GM18519 (cell line): ENCODE measurements at regions not wholly inside any gene's neighbourhood (a gene's known extent, or its start where the extent isn't known, plus 50 kb on each side); places are given as distances from the start of the nearest gene placed in this dataset.
"Not testable (repeated sequence)": the region's sequence is repeated elsewhere in the genome, so short reads cannot be mapped to it uniquely, and the experiment has no call there.

Experiments used
- ATAC-seq: cut with Tn5 transposase; IDR thresholded peaks from one replicate; pipeline ENCODE4 v1.9.1; 2021; ENCODE audit warnings: mild to moderate bottlenecking, moderate library complexity; ENCODE audit not compliant: unreplicated experiment, low FRiP score

- no peak for ATAC-seq
Measured at GRCh38 chr2:44083054-44083453, 85.6 kb upstream of the PPM1B start.

DNA sequence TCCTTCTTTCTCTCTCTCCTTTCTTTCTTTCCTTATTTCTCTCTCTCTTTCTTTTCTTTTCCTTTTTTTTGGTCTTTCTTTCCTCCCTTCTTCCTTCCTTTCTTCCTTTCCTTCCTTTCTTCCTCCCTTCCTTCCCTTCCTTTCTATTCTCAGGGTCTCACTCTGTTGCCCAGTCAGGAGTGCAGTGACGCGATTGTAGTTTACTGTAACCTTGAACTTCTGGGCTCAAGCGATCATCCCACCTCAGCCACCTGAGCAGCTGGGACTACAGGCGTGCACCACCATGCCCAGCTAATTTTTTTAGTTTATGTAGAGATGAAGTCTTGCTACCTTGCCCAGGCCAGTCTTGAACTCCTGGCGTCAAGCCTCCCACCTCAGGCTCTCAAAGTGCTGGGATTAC is 83.8 kb upstream of the PPM1B start:
- no peak for ATAC-seq

- ATAC-seq, result no peak
Measured at GRCh38 chr2:44086629-44087028, 82.0 kb upstream of the PPM1B start.

DNA sequence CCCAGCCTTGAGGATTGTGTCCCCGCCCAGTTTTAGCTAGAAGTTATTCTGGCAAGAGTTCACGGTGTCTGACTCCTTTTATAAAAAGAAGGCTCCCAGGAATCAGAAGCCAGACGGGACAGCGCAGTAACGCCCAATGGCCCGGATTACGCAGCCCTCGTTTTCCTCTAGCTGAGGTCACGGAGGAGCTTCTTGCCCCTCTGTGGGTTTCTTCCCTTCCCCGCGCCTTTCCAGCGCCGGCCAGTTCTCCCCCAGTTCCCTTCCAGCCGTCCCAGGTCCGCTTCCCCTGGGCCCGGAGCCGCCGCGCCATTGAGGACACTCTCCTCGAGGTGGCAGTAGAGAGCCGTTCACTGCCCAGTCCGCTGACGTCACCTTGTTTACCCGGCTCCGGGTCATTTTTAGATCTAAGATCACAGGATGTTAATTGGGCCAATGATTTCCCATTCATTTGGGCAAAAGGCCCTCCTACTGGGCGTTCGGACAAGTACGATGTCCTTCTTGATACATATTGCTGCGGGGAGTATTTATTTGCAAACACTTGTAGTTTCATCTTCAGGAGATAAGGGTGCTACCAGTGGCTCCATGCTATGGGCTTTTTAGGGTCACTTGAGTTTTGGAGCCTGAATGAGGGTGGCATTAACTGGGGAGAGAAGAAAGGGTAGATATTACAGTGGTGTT is 81.5 kb upstream of the PPM1B start:
- ATAC-seq, result peak; percentile 57

- ATAC-seq, result no peak
Measured at GRCh38 chr2:44087714-44088092, 81.0 kb upstream of the PPM1B start.

- not testable (repeated sequence) for ATAC-seq
Measured at GRCh38 chr2:44092519-44092918, 76.2 kb upstream of the PPM1B start.

- ATAC-seq, result no peak
Measured at GRCh38 chr2:44093970-44094369, 74.7 kb upstream of the PPM1B start.

DNA sequence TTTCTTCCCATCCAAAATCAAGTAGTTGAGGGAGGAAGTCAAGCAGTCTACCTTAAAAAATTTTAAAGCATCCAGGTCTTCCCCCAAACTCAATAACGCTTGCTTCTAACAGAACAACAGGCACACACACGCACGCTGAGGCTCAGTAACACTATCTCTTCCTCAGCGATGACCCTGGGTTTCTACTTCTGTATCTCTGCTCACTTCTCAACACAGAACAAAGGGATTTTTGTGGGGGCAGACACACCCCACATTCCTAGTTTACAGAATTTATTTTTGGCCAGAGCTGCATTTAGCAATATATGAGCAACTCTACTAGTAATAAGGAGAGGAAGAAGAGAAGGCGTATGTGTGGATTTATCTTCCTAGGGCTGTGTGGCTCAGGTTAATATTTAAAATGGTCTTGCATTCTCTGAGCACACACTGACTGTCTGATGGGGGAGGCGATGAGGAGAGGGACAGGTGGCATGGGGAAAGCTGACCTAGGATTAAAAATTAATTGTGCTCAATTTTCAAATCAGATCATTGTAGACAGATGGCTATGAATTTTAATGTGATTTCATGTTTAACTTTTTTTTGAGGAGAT is 71.3 kb upstream of the PPM1B start:
- ATAC-seq, result no peak

DNA sequence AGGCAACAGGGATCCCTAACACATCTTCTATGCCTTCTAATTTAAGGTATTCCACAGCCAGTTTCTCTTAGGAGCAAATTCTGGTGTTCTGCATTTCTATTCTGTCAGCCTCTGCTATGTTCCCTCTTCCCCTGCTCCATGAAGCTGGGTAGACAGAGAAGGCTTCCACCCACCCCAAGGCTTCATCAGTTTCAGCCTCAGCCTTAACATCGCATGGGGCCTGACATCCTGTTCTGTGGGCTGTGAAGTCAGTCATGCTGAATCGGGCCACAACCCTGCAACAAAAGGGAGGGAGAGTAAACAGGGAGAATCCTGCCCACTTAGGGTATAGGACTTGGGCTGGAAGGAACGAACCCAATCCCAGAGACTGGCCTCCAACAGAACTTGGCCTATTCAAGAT is 70.6 kb upstream of the PPM1B start:
- no peak for ATAC-seq

- ATAC-seq, result no peak
Measured at GRCh38 chr2:44098891-44099290, 69.8 kb upstream of the PPM1B start.

DNA sequence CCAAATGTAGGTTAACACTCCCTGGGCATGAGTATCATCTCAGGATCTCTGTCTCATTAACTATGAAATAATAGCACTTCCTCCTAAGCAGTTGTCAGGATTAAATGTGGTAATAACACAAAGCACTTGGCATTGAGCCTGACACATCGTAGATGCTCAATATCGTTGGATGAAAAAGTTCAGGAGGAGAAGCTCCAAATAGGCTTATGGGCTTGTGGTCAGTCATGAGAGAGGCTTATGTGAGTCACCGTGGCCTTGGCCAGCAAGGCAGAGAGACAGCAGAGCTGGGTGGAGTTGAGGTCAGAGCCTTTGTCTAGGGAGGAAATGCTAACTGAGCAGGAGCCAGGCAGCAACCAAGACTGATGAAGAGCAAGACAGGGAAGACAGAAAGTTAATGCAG is 68.3 kb upstream of the PPM1B start:
- ATAC-seq, result no peak

DNA sequence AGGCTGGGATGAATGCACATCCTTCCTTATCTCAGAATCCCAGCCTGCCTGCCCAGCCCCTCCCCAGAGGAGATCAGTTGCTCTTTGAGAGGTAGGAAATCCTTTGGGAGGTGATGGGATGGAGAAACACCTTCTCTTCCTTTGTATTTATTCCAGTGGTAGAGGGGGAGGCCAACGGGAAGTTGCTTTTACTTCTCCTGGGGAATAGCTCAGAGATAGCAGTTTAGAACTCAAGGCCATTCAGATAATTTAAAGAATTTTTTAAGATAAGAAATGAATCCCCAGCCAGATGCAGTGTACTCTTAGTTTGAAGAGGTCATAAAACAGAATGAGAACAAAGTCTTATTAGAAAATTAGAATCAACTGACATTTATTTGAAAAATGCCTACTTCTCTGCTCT is 67.4 kb upstream of the PPM1B start:
- no peak for ATAC-seq

- ATAC-seq, result no peak
Measured at GRCh38 chr2:44102790-44103562, 65.7 kb upstream of the PPM1B start.

DNA sequence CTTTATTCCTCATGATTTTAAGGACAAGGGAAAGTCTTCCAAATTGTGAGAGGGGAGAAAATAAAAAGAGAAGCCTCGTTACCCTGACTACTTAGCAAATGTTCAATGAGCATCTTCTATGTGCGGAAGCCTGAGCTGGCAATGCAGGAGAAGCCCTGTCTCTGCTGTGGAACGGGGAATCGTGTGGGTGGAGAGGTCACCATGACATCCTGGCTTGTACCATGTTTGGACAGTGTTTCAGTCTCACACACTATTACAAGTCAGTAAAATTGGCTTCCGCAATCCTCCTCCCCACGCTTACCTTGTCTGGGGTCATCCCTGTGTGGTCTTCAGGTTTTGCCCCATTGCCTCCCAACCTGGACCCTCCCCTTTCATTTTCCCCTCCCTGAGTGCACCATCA is 65.0 kb upstream of the PPM1B start:
- no peak for ATAC-seq

GRCh38 chr2:44104855-44105271 is 63.8 kb upstream of the PPM1B start:
- ATAC-seq, result no peak

- ATAC-seq, result not testable (repeated sequence)
Measured at GRCh38 chr2:44106509-44106908, 62.2 kb upstream of the PPM1B start.

DNA sequence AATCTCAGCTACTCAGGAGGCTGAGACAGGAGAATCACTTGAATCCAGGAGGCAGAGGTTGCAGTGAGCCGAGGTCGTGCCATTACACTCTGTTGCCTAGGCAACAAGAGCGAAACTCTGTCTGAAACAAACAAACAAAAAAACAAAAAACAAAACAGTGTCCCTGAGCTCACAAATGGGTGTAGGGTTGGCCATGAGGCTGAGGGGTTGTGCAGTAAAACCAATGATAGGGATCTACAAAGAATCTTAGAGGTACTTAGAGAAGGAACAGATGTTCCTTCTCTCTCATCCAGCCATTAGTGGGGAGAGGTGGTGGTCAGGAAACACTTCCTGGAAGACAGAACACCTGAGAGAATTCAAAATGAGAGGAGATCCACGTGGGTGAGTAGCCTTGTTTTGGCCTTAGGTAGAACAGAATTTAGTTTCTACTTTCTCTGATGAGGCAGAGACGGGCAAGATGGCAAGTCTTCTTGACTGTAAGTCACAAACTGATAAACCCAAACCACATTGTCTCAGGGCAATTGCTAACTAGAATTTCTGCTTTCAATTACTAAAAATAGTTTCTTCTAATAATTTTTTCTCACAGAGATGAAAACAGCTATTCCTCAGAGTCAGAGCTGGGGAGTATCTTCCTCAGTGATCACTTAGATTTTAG is 61.5 kb upstream of the PPM1B start:
- ATAC-seq, result peak; percentile 68

DNA sequence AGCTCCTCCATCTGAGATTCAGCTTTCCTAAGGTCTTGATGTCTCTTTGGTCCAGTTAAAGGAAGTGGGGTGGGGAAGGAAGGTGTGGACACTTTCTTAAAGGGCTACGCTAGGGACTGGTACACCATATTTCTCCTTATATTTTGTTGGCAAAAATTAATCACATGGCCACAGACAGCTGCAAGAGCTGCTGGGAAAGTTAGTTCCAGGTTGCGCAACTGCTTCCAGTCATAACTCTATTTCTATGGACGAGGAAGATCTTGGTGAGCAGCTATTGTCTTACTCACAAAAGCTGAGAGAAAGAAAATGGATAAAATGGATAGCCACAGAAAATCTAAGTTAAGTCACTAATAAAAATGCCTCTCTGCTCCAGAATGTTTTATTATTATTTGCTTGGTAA is 60.7 kb upstream of the PPM1B start:
- ATAC-seq, result no peak

DNA sequence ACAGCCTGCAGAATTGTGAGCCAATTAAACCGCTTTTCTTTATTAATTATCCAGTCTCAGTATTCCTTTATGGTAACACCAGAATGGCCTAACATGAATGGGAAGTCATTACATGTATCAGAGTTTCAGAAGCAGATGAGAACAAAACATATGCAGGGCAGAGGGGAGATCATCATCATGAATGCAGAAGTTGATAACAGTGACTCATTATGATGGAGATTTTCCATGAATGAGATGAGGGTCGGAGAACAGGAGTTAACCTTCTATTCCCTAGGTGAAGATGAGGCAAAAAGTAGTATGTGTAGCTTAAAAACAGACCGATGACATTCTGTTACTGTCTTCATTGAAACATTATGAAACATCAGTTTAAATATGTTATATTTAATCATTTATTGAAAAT is 59.5 kb upstream of the PPM1B start:
- ATAC-seq, result no peak

DNA sequence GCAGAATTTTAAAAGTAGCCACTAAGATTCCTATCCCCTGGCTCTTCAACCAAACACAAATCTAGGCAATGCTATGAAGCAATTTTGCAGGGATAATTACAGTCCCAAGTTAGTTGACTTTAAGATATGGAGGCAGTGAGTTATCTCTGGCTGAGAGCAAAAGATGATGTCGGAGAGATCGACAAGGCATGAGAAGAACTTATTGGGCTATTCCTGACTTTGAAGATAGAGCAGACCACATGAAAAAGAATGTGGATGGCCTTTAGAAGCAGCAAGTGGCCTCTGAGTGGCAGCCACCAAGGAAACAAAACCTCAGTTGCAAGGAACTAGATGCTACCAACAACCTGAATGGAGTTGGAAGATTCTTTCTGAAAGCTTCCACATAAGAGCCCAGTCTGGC is 58.2 kb upstream of the PPM1B start:
- no peak for ATAC-seq

DNA sequence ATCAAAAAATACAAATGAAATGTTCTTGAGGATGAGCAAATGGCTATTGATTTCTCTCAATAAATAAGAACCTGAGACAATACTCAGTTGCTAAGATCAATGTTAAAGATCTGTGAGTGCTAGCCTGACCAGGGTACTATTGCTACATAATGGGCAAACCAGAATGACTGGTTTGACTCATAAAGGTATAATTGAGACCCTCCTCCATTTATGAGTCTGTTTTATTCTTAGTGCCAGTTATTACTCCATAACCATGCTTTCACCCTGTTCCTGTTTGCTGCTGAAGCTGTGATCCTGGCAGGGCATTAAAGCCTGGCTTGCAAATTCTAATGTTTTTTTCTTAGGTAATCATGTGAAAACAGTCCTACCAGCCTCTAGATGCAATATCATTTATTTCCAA is 56.6 kb upstream of the PPM1B start:
- ATAC-seq, result no peak
